Neural cell (in vitro differentiated cells): ENCODE measurements at regions not wholly inside any gene's neighbourhood (a gene's known extent, or its start where the extent isn't known, plus 50 kb on each side); places are given as distances from the start of the nearest gene placed in this dataset.

ENCODE experiments used
- H2AFZ ChIP-seq: fragments of 200-600, 300-800 bp; sonication (generic), shearing (Covaris generic); 2 replicates; pipeline ENCODE4 v1.6.0; 2014; ENCODE audit warnings: low read depth, mild to moderate bottlenecking, antibody characterized with exemption, low read length, moderate library complexity
- H3F3A ChIP-seq: fragments of 200-600 bp; shearing (Covaris generic); 2 replicates; pipeline ENCODE4 v1.6.1; 2016; ENCODE audit warnings: mild to moderate bottlenecking, moderate library complexity, mixed read lengths, antibody characterized with exemption, low read length; ENCODE audit not compliant: insufficient read depth, poor library complexity, severe bottlenecking
- H3K27ac ChIP-seq: fragments of 200-600, 300-800 bp; sonication (generic), shearing (Covaris generic); 2 replicates; pipeline ENCODE4 v1.5.1; 2014; ENCODE audit warnings: mild to moderate bottlenecking, low read length, moderate library complexity
- H3K27me3 ChIP-seq: fragments of 300-800, 200-600 bp; sonication (generic), shearing (Covaris generic); 2 replicates; pipeline ENCODE4 v1.6.0; 2014; ENCODE audit warnings: mild to moderate bottlenecking, low read depth, low read length, moderate library complexity; ENCODE audit not compliant: insufficient read depth
- H3K36me3 ChIP-seq: fragments of 300-800, 200-600 bp; sonication (generic), shearing (Covaris generic); 2 replicates; pipeline ENCODE4 v1.5.1; 2014; ENCODE audit warnings: mild to moderate bottlenecking, antibody characterized with exemption, low read length, moderate library complexity; ENCODE audit not compliant: insufficient read depth
- H3K4me2 ChIP-seq: fragments of 300-800, 200-600 bp; sonication (generic), shearing (Covaris generic); 2 replicates; pipeline ENCODE4 v1.6.0; 2014; ENCODE audit warnings: mild to moderate bottlenecking, low read length
- H3K4me3 ChIP-seq: fragments of 300-800, 200-600 bp; sonication (generic), shearing (Covaris generic); 2 replicates; pipeline ENCODE4 v1.5.1; 2014; ENCODE audit warnings: mild to moderate bottlenecking, low read length, moderate library complexity
- H3K79me2 ChIP-seq: fragments of 200-600 bp; shearing (Covaris generic); replicated peaks from 2 replicates; pipeline ENCODE4 v1.6.0; 2014; ENCODE audit warnings: mild to moderate bottlenecking, low read length, moderate library complexity; ENCODE audit not compliant: insufficient read depth
- H3K9ac ChIP-seq: fragments of 300-800, 200-600 bp; sonication (generic), shearing (Covaris generic); 2 replicates; pipeline ENCODE4 v1.6.1; 2016; ENCODE audit warnings: mild to moderate bottlenecking, low read length, mixed read lengths
- H3K9me2 ChIP-seq: fragments of 200-600 bp; shearing (Covaris generic); 2 replicates; pipeline ENCODE4 v1.6.1; 2016; ENCODE audit warnings: mild to moderate bottlenecking, low read length, mixed read lengths; ENCODE audit not compliant: insufficient read depth
- H3K9me3 ChIP-seq: fragments of 200-600, 300-800 bp; sonication (generic), shearing (Covaris generic); 2 replicates; pipeline ENCODE4 v1.6.1; 2016; ENCODE audit warnings: mild to moderate bottlenecking, mixed run types, low read length, moderate library complexity, mixed read lengths
- H4K20me1 ChIP-seq: fragments of 200-600 bp; shearing (Covaris generic); 2 replicates; pipeline ENCODE4 v1.6.1; 2016; ENCODE audit warnings: mild to moderate bottlenecking, mixed run types; ENCODE audit not compliant: insufficient read depth
- EP300 ChIP-seq: fragments of 450-650 bp; conservative IDR thresholded peaks from 2 replicates; pipeline ENCODE4 v1.6.1; 2014; ENCODE audit warnings: antibody characterized with exemption, mild to moderate bottlenecking, moderate library complexity; ENCODE audit not compliant: poor library complexity, severe bottlenecking
- EZH2 ChIP-seq: fragments of 200-600, 300-800 bp; shearing (Covaris generic), sonication (generic); IDR thresholded peaks from 2 replicates; pipeline ENCODE4 v1.6.1; 2014; ENCODE audit warnings: antibody characterized with exemption, low read length, borderline replicate concordance, mild to moderate bottlenecking; ENCODE audit not compliant: insufficient read depth, poor library complexity, severe bottlenecking
- MXI1 ChIP-seq: fragments of 450-650 bp; conservative IDR thresholded peaks from 2 replicates; pipeline ENCODE4 v1.6.1; 2014; ENCODE audit warnings: antibody characterized with exemption, mild to moderate bottlenecking; ENCODE audit not compliant: poor library complexity, severe bottlenecking
- POLR2AphosphoS5 ChIP-seq: IDR thresholded peaks from 2 replicates; pipeline ENCODE4 v1.6.1; 2012
- RAD21 ChIP-seq: fragments of 450-650 bp; conservative IDR thresholded peaks from 2 replicates; pipeline ENCODE4 v1.6.1; 2014; ENCODE audit warnings: antibody characterized with exemption, mild to moderate bottlenecking, moderate library complexity
- SMC3 ChIP-seq: fragments of 450-650 bp; conservative IDR thresholded peaks from 2 replicates; pipeline ENCODE4 v1.6.1; 2014; ENCODE audit warnings: antibody characterized with exemption, mild to moderate bottlenecking, moderate library complexity; ENCODE audit not compliant: poor library complexity
- TAF1 ChIP-seq: IDR thresholded peaks from 2 replicates; pipeline ENCODE4 v1.6.1; 2012; ENCODE audit warnings: low read depth
- TF ChIP-seq, protein P1 (sequence below): IDR thresholded peaks from 2 replicates; pipeline ENCODE4 v1.6.1; 2012; ENCODE audit warnings: borderline replicate concordance
- TF ChIP-seq, protein P2 (sequence below): fragments of 450-650 bp; IDR thresholded peaks from 2 replicates; pipeline ENCODE4 v1.5.1; 2014; ENCODE audit warnings: antibody characterized with exemption, mild to moderate bottlenecking, moderate library complexity; ENCODE audit not compliant: poor library complexity, severe bottlenecking

DNA sequence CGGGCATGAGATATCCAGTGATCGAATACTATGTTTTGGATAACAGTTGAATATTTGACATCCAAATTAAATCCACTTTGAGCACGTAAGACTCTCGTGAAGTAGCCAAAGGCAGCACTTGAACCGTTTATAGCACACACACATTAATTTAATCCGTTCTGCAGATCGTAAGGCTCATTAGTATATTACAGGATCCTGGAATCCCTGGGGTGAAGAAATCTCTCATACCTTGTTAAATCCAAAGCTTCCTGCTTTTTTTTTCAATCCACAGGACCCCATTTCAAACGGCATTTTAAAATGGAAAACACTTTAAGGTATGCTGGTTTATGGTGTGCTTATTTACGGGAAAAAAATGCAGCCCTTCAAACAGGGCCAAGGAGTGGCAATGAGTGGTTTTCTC, 158.4 kb upstream of the ADARB2 start:
- Histone ChIP-seq H3K79me2 (no peaks in the 10 kb centered on the region), H3K4me3 (no peak overlapping the region), H3F3A (no peaks in the 10 kb centered on the region), H3K27me3 (no peaks in the 10 kb centered on the region), H3K27ac (no peak overlapping the region), H3K4me2 (no peak overlapping the region), H4K20me1 (no peaks in the 10 kb centered on the region), H3K36me3 (no peaks in the 10 kb centered on the region), H2AFZ (no peak overlapping the region), H3K9ac (no peak overlapping the region), H3K9me3 (no peaks in the 10 kb centered on the region), H3K9me2 (no peaks in the 10 kb centered on the region)
- TF ChIP-seq, protein P1, sequence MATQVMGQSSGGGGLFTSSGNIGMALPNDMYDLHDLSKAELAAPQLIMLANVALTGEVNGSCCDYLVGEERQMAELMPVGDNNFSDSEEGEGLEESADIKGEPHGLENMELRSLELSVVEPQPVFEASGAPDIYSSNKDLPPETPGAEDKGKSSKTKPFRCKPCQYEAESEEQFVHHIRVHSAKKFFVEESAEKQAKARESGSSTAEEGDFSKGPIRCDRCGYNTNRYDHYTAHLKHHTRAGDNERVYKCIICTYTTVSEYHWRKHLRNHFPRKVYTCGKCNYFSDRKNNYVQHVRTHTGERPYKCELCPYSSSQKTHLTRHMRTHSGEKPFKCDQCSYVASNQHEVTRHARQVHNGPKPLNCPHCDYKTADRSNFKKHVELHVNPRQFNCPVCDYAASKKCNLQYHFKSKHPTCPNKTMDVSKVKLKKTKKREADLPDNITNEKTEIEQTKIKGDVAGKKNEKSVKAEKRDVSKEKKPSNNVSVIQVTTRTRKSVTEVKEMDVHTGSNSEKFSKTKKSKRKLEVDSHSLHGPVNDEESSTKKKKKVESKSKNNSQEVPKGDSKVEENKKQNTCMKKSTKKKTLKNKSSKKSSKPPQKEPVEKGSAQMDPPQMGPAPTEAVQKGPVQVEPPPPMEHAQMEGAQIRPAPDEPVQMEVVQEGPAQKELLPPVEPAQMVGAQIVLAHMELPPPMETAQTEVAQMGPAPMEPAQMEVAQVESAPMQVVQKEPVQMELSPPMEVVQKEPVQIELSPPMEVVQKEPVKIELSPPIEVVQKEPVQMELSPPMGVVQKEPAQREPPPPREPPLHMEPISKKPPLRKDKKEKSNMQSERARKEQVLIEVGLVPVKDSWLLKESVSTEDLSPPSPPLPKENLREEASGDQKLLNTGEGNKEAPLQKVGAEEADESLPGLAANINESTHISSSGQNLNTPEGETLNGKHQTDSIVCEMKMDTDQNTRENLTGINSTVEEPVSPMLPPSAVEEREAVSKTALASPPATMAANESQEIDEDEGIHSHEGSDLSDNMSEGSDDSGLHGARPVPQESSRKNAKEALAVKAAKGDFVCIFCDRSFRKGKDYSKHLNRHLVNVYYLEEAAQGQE, result no peak
- TF ChIP-seq EZH2, result no peak
- TF ChIP-seq EP300, result no peak
- TF ChIP-seq POLR2AphosphoS5, result no peak
- no peak for TF ChIP-seq TAF1
- TF ChIP-seq SMC3, result no peak
- TF ChIP-seq RAD21, result no peak
- TF ChIP-seq, protein P2, sequence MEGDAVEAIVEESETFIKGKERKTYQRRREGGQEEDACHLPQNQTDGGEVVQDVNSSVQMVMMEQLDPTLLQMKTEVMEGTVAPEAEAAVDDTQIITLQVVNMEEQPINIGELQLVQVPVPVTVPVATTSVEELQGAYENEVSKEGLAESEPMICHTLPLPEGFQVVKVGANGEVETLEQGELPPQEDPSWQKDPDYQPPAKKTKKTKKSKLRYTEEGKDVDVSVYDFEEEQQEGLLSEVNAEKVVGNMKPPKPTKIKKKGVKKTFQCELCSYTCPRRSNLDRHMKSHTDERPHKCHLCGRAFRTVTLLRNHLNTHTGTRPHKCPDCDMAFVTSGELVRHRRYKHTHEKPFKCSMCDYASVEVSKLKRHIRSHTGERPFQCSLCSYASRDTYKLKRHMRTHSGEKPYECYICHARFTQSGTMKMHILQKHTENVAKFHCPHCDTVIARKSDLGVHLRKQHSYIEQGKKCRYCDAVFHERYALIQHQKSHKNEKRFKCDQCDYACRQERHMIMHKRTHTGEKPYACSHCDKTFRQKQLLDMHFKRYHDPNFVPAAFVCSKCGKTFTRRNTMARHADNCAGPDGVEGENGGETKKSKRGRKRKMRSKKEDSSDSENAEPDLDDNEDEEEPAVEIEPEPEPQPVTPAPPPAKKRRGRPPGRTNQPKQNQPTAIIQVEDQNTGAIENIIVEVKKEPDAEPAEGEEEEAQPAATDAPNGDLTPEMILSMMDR, result no peak
- no peak for TF ChIP-seq MXI1

DNA sequence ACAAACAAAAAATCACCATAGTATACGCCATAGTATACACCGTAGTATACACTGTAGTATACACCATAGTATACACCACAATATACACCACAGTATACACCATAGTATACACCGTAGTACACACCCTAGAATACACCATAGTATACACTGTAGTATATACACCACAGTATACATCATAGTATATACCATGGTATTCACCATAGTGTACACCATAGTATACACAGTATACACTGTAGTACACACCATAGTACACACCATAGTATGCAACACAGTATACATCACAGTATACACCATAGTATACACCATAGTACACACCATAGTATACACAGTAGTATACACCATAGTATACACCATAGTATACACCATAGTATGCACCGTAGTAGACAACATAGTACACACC, 157.6 kb upstream of the ADARB2 start:
- Histone ChIP-seq H3F3A (no peaks in the 10 kb centered on the region), H3K9me3 (no peaks in the 10 kb centered on the region), H3K27ac (no peak overlapping the region), H3K79me2 (no peaks in the 10 kb centered on the region), H3K4me2 (no peak overlapping the region), H2AFZ (no peak overlapping the region), H3K36me3 (no peaks in the 10 kb centered on the region), H4K20me1 (no peaks in the 10 kb centered on the region), H3K27me3 (no peaks in the 10 kb centered on the region), H3K9ac (no peak overlapping the region), H3K9me2 (no peaks in the 10 kb centered on the region), H3K4me3 (no peak overlapping the region)
- no peak for TF ChIP-seq EZH2
- no peak for TF ChIP-seq RAD21
- TF ChIP-seq EP300, result no peak
- TF ChIP-seq, protein P1, result no peak
- TF ChIP-seq TAF1, result no peak
- TF ChIP-seq, protein P2, result no peak
- no peak for TF ChIP-seq POLR2AphosphoS5
- no peak for TF ChIP-seq SMC3
- no peak for TF ChIP-seq MXI1
